ENCODE measurements at regions not wholly inside any gene's neighbourhood (a gene's known extent, or its start where the extent isn't known, plus 50 kb on each side); places are given as distances from the start of the nearest gene placed in this dataset.

GRCh38 chr9:129242191-129242941 is 64.3 kb upstream of the IER5L start:
- Histone ChIP-seq H3K9ac (ENCODE audit: low read depth, low read length) (no peak overlapping the region), H3K9me3 (ENCODE audit: insufficient read depth, low read depth, low read length) (no peaks in the 10 kb centered on the region), H3K4me1 (ENCODE audit: insufficient read depth, low read length) (peaks cover 3% of the 10 kb centered on the region; the same call in 1 of the 2 replicates), H3K27me3 (ENCODE audit: insufficient read depth, low read length) (no peaks in the 10 kb centered on the region), H3K4me3 (ENCODE audit: low read length) (no peak overlapping the region), H3K36me3 (ENCODE audit: insufficient read depth, low read length) (no peaks in the 10 kb centered on the region), H3K27ac (ENCODE audit: low read depth, low read length) (no peak overlapping the region)
- 88% methylated on average over 15 of the region's 15 CpGs for WGBS

GRCh38 chr9:129241725-129242124 is 63.7 kb upstream of the IER5L start:
- whole genome bisulfite sequencing, result 93% methylated on average over 2 of the region's 2 CpGs
- Histone ChIP-seq H3K9me3 (ENCODE audit: insufficient read depth, low read depth, low read length) (no peaks in the 10 kb centered on the region), H3K4me3 (ENCODE audit: low read length) (no peak overlapping the region), H3K27ac (ENCODE audit: low read depth, low read length) (no peak overlapping the region), H3K27me3 (ENCODE audit: insufficient read depth, low read length) (no peaks in the 10 kb centered on the region), H3K4me1 (ENCODE audit: insufficient read depth, low read length) (peaks cover 9% of the 10 kb centered on the region; the same call in 1 of the 2 replicates), H3K9ac (ENCODE audit: low read depth, low read length) (no peak overlapping the region), H3K36me3 (ENCODE audit: insufficient read depth, low read length) (no peaks in the 10 kb centered on the region)

DNA sequence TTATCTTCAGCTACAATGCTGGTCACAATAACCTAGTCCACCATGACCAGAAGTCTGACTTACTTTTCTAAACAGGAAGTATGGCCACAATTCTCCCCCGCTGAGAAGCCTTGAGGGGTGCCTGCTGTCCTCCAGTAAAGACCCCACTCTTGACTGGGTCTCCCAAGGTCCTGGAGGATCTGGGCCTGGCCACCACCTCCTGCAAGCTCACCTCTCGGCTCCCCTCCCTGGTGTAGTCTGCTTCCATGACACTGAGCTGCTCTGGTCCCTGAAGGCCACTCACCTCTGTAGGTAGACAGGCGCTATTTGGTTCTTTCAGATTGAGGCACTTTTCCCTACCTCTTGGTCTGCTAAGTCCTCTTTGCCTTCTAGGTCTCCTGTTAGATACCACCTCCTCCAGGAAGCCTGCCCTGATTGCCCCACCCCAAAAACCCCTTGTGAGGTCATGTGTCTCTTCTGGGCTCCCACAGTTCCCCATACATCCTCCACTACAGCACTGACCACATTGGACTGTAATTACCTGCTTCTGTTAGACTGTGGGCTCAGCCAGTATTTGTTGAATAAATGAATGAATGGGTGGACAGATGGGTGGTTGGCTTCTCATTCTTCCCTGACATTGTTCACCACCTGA is 62.6 kb upstream of the IER5L start:
- no peak overlapping the region for H3K9ac ChIP-seq (ENCODE audit: low read depth, low read length)
- no peak overlapping the region for H3K4me3 ChIP-seq (ENCODE audit: low read length)
- no peaks in the 10 kb centered on the region for H3K9me3 ChIP-seq (ENCODE audit: insufficient read depth, low read depth, low read length)
- peaks cover 9% of the 10 kb centered on the region; the same call in 1 of the 2 replicates for H3K4me1 ChIP-seq (ENCODE audit: insufficient read depth, low read length)
- 91% methylated on average over 3 of the region's 3 CpGs for whole genome bisulfite sequencing
- no peak overlapping the region for H3K27ac ChIP-seq (ENCODE audit: low read depth, low read length)
- no peaks in the 10 kb centered on the region for H3K27me3 ChIP-seq (ENCODE audit: insufficient read depth, low read length)
- no peaks in the 10 kb centered on the region for H3K36me3 ChIP-seq (ENCODE audit: insufficient read depth, low read length)

GRCh38 chr9:129239946-129240490 is 62.0 kb upstream of the IER5L start:
- 94% methylated on average over 10 of the region's 10 CpGs for WGBS
- H3K27me3 ChIP-seq (ENCODE audit: insufficient read depth, low read length), result no peaks in the 10 kb centered on the region

GRCh38 chr9:129237803-129238202 is 59.7 kb upstream of the IER5L start:
- H3K27me3 ChIP-seq (ENCODE audit: insufficient read depth, low read length), result no peaks in the 10 kb centered on the region
- 55% methylated on average over 2 of the region's 2 CpGs for WGBS
- H3K36me3 ChIP-seq (ENCODE audit: insufficient read depth, low read length), result no peaks in the 10 kb centered on the region
- no peak overlapping the region for H3K27ac ChIP-seq (ENCODE audit: low read depth, low read length)
- H3K4me3 ChIP-seq (ENCODE audit: low read length), result no peak overlapping the region
- no peaks in the 10 kb centered on the region for H3K9me3 ChIP-seq (ENCODE audit: insufficient read depth, low read depth, low read length)
- peaks cover 9% of the 10 kb centered on the region; the same call in 1 of the 2 replicates for H3K4me1 ChIP-seq (ENCODE audit: insufficient read depth, low read length)
- H3K9ac ChIP-seq (ENCODE audit: low read depth, low read length), result no peak overlapping the region

More at GRCh38 chr9:129239946-129240490, 62.0 kb upstream of the IER5L start:
- Histone ChIP-seq H3K9ac (ENCODE audit: low read depth, low read length) (no peak overlapping the region), H3K27ac (ENCODE audit: low read depth, low read length) (no peak overlapping the region), H3K9me3 (ENCODE audit: insufficient read depth, low read depth, low read length) (no peaks in the 10 kb centered on the region), H3K4me1 (ENCODE audit: insufficient read depth, low read length) (peaks cover 9% of the 10 kb centered on the region; the same call in 1 of the 2 replicates), H3K4me3 (ENCODE audit: low read length) (no peak overlapping the region), H3K36me3 (ENCODE audit: insufficient read depth, low read length) (no peaks in the 10 kb centered on the region)

GRCh38 chr9:129237164-129237611 is 59.1 kb upstream of the IER5L start:
- 29% methylated on average over 13 of the region's 13 CpGs for WGBS
- H3K4me3 ChIP-seq (ENCODE audit: low read length), result no peak overlapping the region
- no peak overlapping the region for H3K27ac ChIP-seq (ENCODE audit: low read depth, low read length)
- no peaks in the 10 kb centered on the region for H3K27me3 ChIP-seq (ENCODE audit: insufficient read depth, low read length)
- no peak overlapping the region for H3K9ac ChIP-seq (ENCODE audit: low read depth, low read length)
- H3K36me3 ChIP-seq (ENCODE audit: insufficient read depth, low read length), result no peaks in the 10 kb centered on the region
- peaks cover 9% of the 10 kb centered on the region; the same call in 1 of the 2 replicates for H3K4me1 ChIP-seq (ENCODE audit: insufficient read depth, low read length)
- no peaks in the 10 kb centered on the region for H3K9me3 ChIP-seq (ENCODE audit: insufficient read depth, low read depth, low read length)

GRCh38 chr9:129236441-129237145 is 58.5 kb upstream of the IER5L start:
- no peak overlapping the region for H3K9ac ChIP-seq (ENCODE audit: low read depth, low read length)
- no peaks in the 10 kb centered on the region for H3K36me3 ChIP-seq (ENCODE audit: insufficient read depth, low read length)
- WGBS, result 79% methylated on average over 13 of the region's 15 CpGs
- peaks cover 9% of the 10 kb centered on the region; the same call in 1 of the 2 replicates for H3K4me1 ChIP-seq (ENCODE audit: insufficient read depth, low read length)
- no peaks in the 10 kb centered on the region for H3K9me3 ChIP-seq (ENCODE audit: insufficient read depth, low read depth, low read length)
- no peak overlapping the region for H3K4me3 ChIP-seq (ENCODE audit: low read length)
- no peaks in the 10 kb centered on the region for H3K27me3 ChIP-seq (ENCODE audit: insufficient read depth, low read length)
- H3K27ac ChIP-seq (ENCODE audit: low read depth, low read length), result no peak overlapping the region

GRCh38 chr9:129235931-129236331 is 57.9 kb upstream of the IER5L start:
- H3K27me3 ChIP-seq (ENCODE audit: insufficient read depth, low read length), result no peaks in the 10 kb centered on the region
- H3K4me3 ChIP-seq (ENCODE audit: low read length), result no peak overlapping the region
- no peaks in the 10 kb centered on the region for H3K36me3 ChIP-seq (ENCODE audit: insufficient read depth, low read length)
- H3K9ac ChIP-seq (ENCODE audit: low read depth, low read length), result no peak overlapping the region
- H3K27ac ChIP-seq (ENCODE audit: low read depth, low read length), result no peak overlapping the region
- 61% methylated on average over 7 of the region's 7 CpGs for WGBS
- H3K9me3 ChIP-seq (ENCODE audit: insufficient read depth, low read depth, low read length), result no peaks in the 10 kb centered on the region
- H3K4me1 ChIP-seq (ENCODE audit: insufficient read depth, low read length), result peaks cover 9% of the 10 kb centered on the region; the same call in 1 of the 2 replicates

- WGBS, result 91% methylated on average over 18 of the region's 18 CpGs
- Histone ChIP-seq H3K27me3 (ENCODE audit: insufficient read depth, low read length) (no peaks in the 10 kb centered on the region), H3K27ac (ENCODE audit: low read depth, low read length) (no peak overlapping the region), H3K36me3 (ENCODE audit: insufficient read depth, low read length) (no peaks in the 10 kb centered on the region), H3K4me1 (ENCODE audit: insufficient read depth, low read length) (peaks cover 9% of the 10 kb centered on the region; the same call in 1 of the 2 replicates), H3K9me3 (ENCODE audit: insufficient read depth, low read depth, low read length) (no peaks in the 10 kb centered on the region), H3K4me3 (ENCODE audit: low read length) (no peak overlapping the region), H3K9ac (ENCODE audit: low read depth, low read length) (no peak overlapping the region)
Observed at GRCh38 chr9:129235041-129235930, 57.2 kb upstream of the IER5L start.

- Histone ChIP-seq H3K27me3 (ENCODE audit: insufficient read depth, low read length) (no peaks in the 10 kb centered on the region), H3K4me3 (ENCODE audit: low read length) (no peak overlapping the region), H3K4me1 (ENCODE audit: insufficient read depth, low read length) (peaks cover 9% of the 10 kb centered on the region; the same call in 1 of the 2 replicates), H3K9ac (ENCODE audit: low read depth, low read length) (no peak overlapping the region), H3K36me3 (ENCODE audit: insufficient read depth, low read length) (no peaks in the 10 kb centered on the region), H3K27ac (ENCODE audit: low read depth, low read length) (no peak overlapping the region), H3K9me3 (ENCODE audit: insufficient read depth, low read depth, low read length) (no peaks in the 10 kb centered on the region)
- WGBS, result 78% methylated on average over 4 of the region's 4 CpGs
Observed at GRCh38 chr9:129234491-129234890, 56.4 kb upstream of the IER5L start.
